ENCODE measurements at regions not wholly inside any gene's neighbourhood (a gene's known extent, or its start where the extent isn't known, plus 50 kb on each side); places are given as distances from the start of the nearest gene placed in this dataset.

DNA sequence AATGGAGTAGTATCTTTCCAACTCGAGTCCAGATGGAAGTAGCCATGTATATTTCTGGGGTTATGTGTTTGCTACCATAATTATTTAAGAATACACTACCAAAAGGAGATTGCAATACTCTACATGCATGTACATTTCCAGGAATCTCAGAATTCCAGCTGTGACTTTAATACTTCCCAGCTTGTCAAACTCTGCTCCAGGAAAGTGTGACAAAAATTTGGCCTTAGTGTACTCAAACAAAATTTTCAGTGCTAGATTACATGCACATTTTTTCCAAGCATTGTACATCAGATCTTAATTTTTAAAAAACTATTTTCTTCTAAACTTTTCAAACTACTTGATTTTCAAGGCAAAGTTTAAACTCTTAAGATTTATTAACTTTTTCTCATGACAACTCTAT is 1791.6 kb downstream of the SUCLG1 start:
- H3K4me1 ChIP-seq (ENCODE audit: control insufficient read depth, insufficient read depth, low read length), result no peaks in the 10 kb centered on the region
- DNase-seq (no peak), ATAC-seq (no peak)
- 55% methylated on average over 1 of the region's 1 CpG for WGBS
- H3K27me3 ChIP-seq (ENCODE audit: control insufficient read depth, insufficient read depth), result no peaks in the 10 kb centered on the region
- H3K9me3 ChIP-seq (ENCODE audit: control insufficient read depth, low read length), result no peaks in the 10 kb centered on the region
- H3K4me3 ChIP-seq (ENCODE audit: low read length), result no peak overlapping the region
- H3K27ac ChIP-seq (ENCODE audit: low read length), result no peak overlapping the region
- intact Hi-C loops (cut with DNase I), result no loop called here

GRCh38 chr2:82665691-82666090 is 1793.4 kb downstream of the SUCLG1 start:
- DNase-seq, result no peak
- ATAC-seq, result no peak
- intact Hi-C loops (cut with DNase I), result no loop called here
- 41% methylated on average over 3 of the region's 3 CpGs for WGBS
- H3K4me1 ChIP-seq (ENCODE audit: control insufficient read depth, insufficient read depth, low read length), result no peaks in the 10 kb centered on the region
- H3K27ac ChIP-seq (ENCODE audit: low read length), result no peak overlapping the region
- no peaks in the 10 kb centered on the region for H3K9me3 ChIP-seq (ENCODE audit: control insufficient read depth, low read length)
- no peak overlapping the region for H3K4me3 ChIP-seq (ENCODE audit: low read length)
- H3K27me3 ChIP-seq (ENCODE audit: control insufficient read depth, insufficient read depth), result no peaks in the 10 kb centered on the region

GRCh38 chr2:82657106-82657505 is 1802.0 kb downstream of the SUCLG1 start:
- ATAC-seq (no peak), DNase-seq (no peak)
- H3K9me3 ChIP-seq (ENCODE audit: control insufficient read depth, low read length), result no peaks in the 10 kb centered on the region
- H3K4me3 ChIP-seq (ENCODE audit: low read length), result no peak overlapping the region
- no peaks in the 10 kb centered on the region for H3K27me3 ChIP-seq (ENCODE audit: control insufficient read depth, insufficient read depth)
- intact Hi-C loops (cut with DNase I), result no loop called here
- 83% methylated on average over 2 of the region's 2 CpGs for WGBS
- no peak overlapping the region for H3K27ac ChIP-seq (ENCODE audit: low read length)
- no peaks in the 10 kb centered on the region for H3K4me1 ChIP-seq (ENCODE audit: control insufficient read depth, insufficient read depth, low read length)

GRCh38 chr2:82656420-82656819 is 1802.7 kb downstream of the SUCLG1 start:
- Histone ChIP-seq H3K27me3 (ENCODE audit: control insufficient read depth, insufficient read depth) (no peaks in the 10 kb centered on the region), H3K4me3 (ENCODE audit: low read length) (no peak overlapping the region), H3K9me3 (ENCODE audit: control insufficient read depth, low read length) (no peaks in the 10 kb centered on the region), H3K4me1 (ENCODE audit: control insufficient read depth, insufficient read depth, low read length) (no peaks in the 10 kb centered on the region), H3K27ac (ENCODE audit: low read length) (no peak overlapping the region)
- DNase-seq (no peak), ATAC-seq (no peak)
- intact Hi-C loops (cut with DNase I), result no loop called here
- WGBS, result 49% methylated on average over 2 of the region's 2 CpGs

GRCh38 chr2:82652117-82652516 is 1807.0 kb downstream of the SUCLG1 start:
- ATAC-seq, result no peak
- no peaks in the 10 kb centered on the region for H3K4me1 ChIP-seq (ENCODE audit: control insufficient read depth, insufficient read depth, low read length)
- intact Hi-C loops (cut with DNase I), result no loop called here

GRCh38 chr2:82650038-82650437 is 1809.0 kb downstream of the SUCLG1 start:
- Histone ChIP-seq H3K9me3 (ENCODE audit: control insufficient read depth, low read length) (no peaks in the 10 kb centered on the region), H3K4me1 (ENCODE audit: control insufficient read depth, insufficient read depth, low read length) (no peaks in the 10 kb centered on the region), H3K27ac (ENCODE audit: low read length) (no peak overlapping the region), H3K27me3 (ENCODE audit: control insufficient read depth, insufficient read depth) (no peaks in the 10 kb centered on the region), H3K4me3 (ENCODE audit: low read length) (no peak overlapping the region)
- 82% methylated on average over 2 of the region's 2 CpGs for WGBS
- DNase-seq (no peak), ATAC-seq (no peak)
- intact Hi-C loops (cut with DNase I), result no loop called here

More at GRCh38 chr2:82652117-82652516, 1807.0 kb downstream of the SUCLG1 start:
- no peak for DNase-seq
- H3K4me3 ChIP-seq (ENCODE audit: low read length), result no peak overlapping the region
- H3K9me3 ChIP-seq (ENCODE audit: control insufficient read depth, low read length), result no peaks in the 10 kb centered on the region
- H3K27ac ChIP-seq (ENCODE audit: low read length), result no peak overlapping the region
- H3K27me3 ChIP-seq (ENCODE audit: control insufficient read depth, insufficient read depth), result no peaks in the 10 kb centered on the region

DNA sequence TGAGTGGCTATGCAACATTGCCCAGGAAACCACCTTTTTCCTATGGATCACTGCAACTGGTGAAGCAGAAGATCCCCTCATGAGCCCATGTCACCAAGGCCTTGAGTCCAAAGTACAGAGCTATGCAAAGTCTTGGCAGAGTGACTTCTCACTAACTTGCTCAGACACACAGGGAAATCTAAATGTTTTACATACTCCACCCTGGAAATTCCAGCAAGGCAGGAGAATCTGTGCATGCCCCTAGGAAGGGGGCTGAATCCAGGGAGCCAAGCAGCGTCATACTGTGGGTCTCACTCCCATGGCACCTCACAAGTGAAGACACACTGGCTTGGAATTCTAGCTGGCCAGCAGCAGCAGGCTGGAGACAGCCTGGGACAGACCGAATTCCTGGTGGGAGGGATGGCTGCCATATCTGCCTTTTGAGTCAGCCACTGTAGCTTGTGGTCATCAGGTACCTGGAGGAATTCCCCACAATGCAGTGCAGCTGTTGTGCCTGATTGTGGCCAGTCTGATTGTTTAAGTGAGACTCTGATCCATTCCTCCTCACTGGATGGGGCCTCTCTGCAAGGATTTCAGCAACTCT is 1817.4 kb downstream of the SUCLG1 start:
- intact Hi-C loops (cut with DNase I), result no loop called here
- H3K27ac ChIP-seq (ENCODE audit: low read length), result no peak overlapping the region
- no peak for ATAC-seq
- no peak for DNase-seq
- 86% methylated on average over 2 of the region's 2 CpGs for WGBS
- no peak overlapping the region for H3K4me3 ChIP-seq (ENCODE audit: low read length)
- no peaks in the 10 kb centered on the region for H3K4me1 ChIP-seq (ENCODE audit: control insufficient read depth, insufficient read depth, low read length)
- H3K9me3 ChIP-seq (ENCODE audit: control insufficient read depth, low read length), result no peaks in the 10 kb centered on the region
- H3K27me3 ChIP-seq (ENCODE audit: control insufficient read depth, insufficient read depth), result no peaks in the 10 kb centered on the region

DNA sequence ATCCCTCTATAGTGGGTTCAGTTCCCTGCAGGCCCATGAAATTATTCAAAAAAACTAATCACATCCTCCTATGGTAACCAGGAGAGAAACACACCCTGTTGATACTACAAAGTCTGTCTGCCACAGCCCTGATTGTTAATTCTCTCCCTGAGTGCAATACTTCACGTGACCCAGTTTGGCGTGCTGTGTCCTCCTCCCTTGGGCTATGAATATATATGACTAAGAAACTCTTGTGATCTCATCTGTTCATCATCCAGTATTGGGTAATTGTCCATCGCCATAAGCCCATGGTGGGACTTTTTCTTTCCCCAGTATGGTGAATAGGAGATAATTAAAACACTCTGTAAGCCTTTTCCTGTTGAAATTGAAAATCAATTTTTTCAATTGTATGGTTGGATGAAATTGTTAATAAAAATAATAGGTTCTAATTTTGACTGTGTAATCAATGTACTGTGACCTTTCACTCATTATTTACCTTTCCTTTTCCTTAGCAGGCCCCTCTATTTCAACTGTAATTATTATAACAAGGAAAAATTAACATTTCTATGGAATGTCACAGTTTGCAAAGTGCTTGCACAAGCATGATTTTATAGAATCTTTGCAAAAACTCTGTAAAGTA is 1822.6 kb downstream of the SUCLG1 start:
- WGBS, result 93% methylated on average over 3 of the region's 3 CpGs
- Histone ChIP-seq H3K27ac (ENCODE audit: low read length) (no peak overlapping the region), H3K4me1 (ENCODE audit: control insufficient read depth, insufficient read depth, low read length) (no peaks in the 10 kb centered on the region), H3K9me3 (ENCODE audit: control insufficient read depth, low read length) (no peaks in the 10 kb centered on the region), H3K4me3 (ENCODE audit: low read length) (no peak overlapping the region), H3K27me3 (ENCODE audit: control insufficient read depth, insufficient read depth) (no peaks in the 10 kb centered on the region)
- no peak for ATAC-seq
- intact Hi-C loops (cut with DNase I), result no loop called here
- DNase-seq, result no peak

DNA sequence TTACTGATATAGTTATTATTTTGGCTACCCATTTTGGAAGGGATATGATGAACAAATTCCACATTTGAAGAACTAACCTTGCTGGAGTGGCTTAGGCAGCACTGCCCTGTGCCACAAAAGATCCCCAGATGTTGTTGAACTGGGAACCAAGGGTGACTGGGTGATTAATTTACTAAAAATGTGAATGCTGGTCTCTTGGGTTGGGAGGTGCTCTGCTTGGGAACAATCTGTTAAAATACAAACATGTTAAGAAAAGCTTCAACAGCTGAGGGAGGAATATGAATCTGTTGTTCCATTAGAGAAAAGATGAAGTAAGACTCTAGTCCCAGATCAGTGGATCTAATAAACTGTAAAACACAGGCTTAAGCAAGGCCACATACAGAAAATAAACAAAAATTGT is 1860.1 kb downstream of the SUCLG1 start:
- Histone ChIP-seq H3K27ac (ENCODE audit: low read length) (no peak overlapping the region), H3K9me3 (ENCODE audit: control insufficient read depth, low read length) (no peaks in the 10 kb centered on the region), H3K4me1 (ENCODE audit: control insufficient read depth, insufficient read depth, low read length) (no peaks in the 10 kb centered on the region), H3K27me3 (ENCODE audit: control insufficient read depth, insufficient read depth) (no peaks in the 10 kb centered on the region), H3K4me3 (ENCODE audit: low read length) (no peak overlapping the region)
- intact Hi-C loops (cut with DNase I), result no loop called here
- ATAC-seq (no peak), DNase-seq (no peak)

GRCh38 chr2:82596581-82596980 is 1862.5 kb downstream of the SUCLG1 start:
- intact Hi-C loops (cut with DNase I), result no loop called here
- H3K9me3 ChIP-seq (ENCODE audit: control insufficient read depth, low read length), result no peaks in the 10 kb centered on the region
- no peak overlapping the region for H3K27ac ChIP-seq (ENCODE audit: low read length)
- 81% methylated on average over 1 of the region's 1 CpG for WGBS
- no peaks in the 10 kb centered on the region for H3K4me1 ChIP-seq (ENCODE audit: control insufficient read depth, insufficient read depth, low read length)
- H3K27me3 ChIP-seq (ENCODE audit: control insufficient read depth, insufficient read depth), result no peaks in the 10 kb centered on the region
- no peak overlapping the region for H3K4me3 ChIP-seq (ENCODE audit: low read length)
- ATAC-seq, result no peak
- no peak for DNase-seq

- H3K4me1 ChIP-seq (ENCODE audit: control insufficient read depth, insufficient read depth, low read length), result no peaks in the 10 kb centered on the region
- no peaks in the 10 kb centered on the region for H3K27me3 ChIP-seq (ENCODE audit: control insufficient read depth, insufficient read depth)
- 75% methylated on average over 3 of the region's 3 CpGs for WGBS
- intact Hi-C loops (cut with DNase I), result no loop called here
- DNase-seq, result no peak
- no peak overlapping the region for H3K4me3 ChIP-seq (ENCODE audit: low read length)
- H3K9me3 ChIP-seq (ENCODE audit: control insufficient read depth, low read length), result no peaks in the 10 kb centered on the region
- H3K27ac ChIP-seq (ENCODE audit: low read length), result no peak overlapping the region
- no peak for ATAC-seq
Observed at GRCh38 chr2:82591718-82592117, 1867.4 kb downstream of the SUCLG1 start.

GRCh38 chr2:82576656-82577055 is 1882.4 kb downstream of the SUCLG1 start:
- DNase-seq, result no peak
- no peak for ATAC-seq
- no peaks in the 10 kb centered on the region for H3K9me3 ChIP-seq (ENCODE audit: control insufficient read depth, low read length)
- no peaks in the 10 kb centered on the region for H3K27me3 ChIP-seq (ENCODE audit: control insufficient read depth, insufficient read depth)
- H3K4me1 ChIP-seq (ENCODE audit: control insufficient read depth, insufficient read depth, low read length), result no peaks in the 10 kb centered on the region
- no peak overlapping the region for H3K27ac ChIP-seq (ENCODE audit: low read length)
- intact Hi-C loops (cut with DNase I), result no loop called here
- no peak overlapping the region for H3K4me3 ChIP-seq (ENCODE audit: low read length)
